Muscle of leg (tissue), 3 donors: ENCODE measurements at regions not wholly inside any gene's neighbourhood (a gene's known extent, or its start where the extent isn't known, plus 50 kb on each side); places are given as distances from the start of the nearest gene placed in this dataset.

Source experiments
- DNase-seq: peaks from one replicate; pipeline ENCODE4 v3.0.0; 2013
- H3K27ac ChIP-seq: one replicate; pipeline ENCODE4 v1.5.1; 2013; ENCODE audit warnings: mild to moderate bottlenecking, low read length, control low read depth
- H3K27me3 ChIP-seq: one replicate; pipeline ENCODE4 v1.6.1; 2013; ENCODE audit warnings: low read length; ENCODE audit not compliant: control insufficient read depth, insufficient read depth
- H3K36me3 ChIP-seq: one replicate; pipeline ENCODE4 v1.6.1; 2013; ENCODE audit warnings: low read length; ENCODE audit not compliant: control insufficient read depth, insufficient read depth
- H3K4me1 ChIP-seq: one replicate; pipeline ENCODE4 v1.6.1; 2013; ENCODE audit warnings: low read length; ENCODE audit not compliant: control insufficient read depth, insufficient read depth
- H3K4me3 ChIP-seq: one replicate; pipeline ENCODE4 v1.5.1; 2013; ENCODE audit warnings: low read length, control low read depth
- H3K9me3 ChIP-seq: replicated peaks from 2 replicates; pipeline ENCODE4 v1.6.1; 2013; ENCODE audit warnings: low read depth, low read length; ENCODE audit not compliant: control insufficient read depth
- WGBS: methylation state at CpG from one replicate; pipeline ENCODE4 v1.1.5; 2013; ENCODE audit warnings: missing lambda C conversion rate; ENCODE audit not compliant: insufficient coverage; 5-methylcytosine and 5-hydroxymethylcytosine counted together

- DNase-seq = peak; percentile 63
- Histone ChIP-seq H3K4me3 (no peak overlapping the region), H3K27ac (no peak overlapping the region), H3K9me3 (no peaks in the 10 kb centered on the region), H3K4me1 (no peaks in the 10 kb centered on the region), H3K27me3 (no peaks in the 10 kb centered on the region), H3K36me3 (no peaks in the 10 kb centered on the region)
- WGBS = no CpG with 5 or more reads among the region's 3 CpGs
Observed at GRCh38 chr11:39860931-39861330, 1598.5 kb downstream of the LRRC4C start.

- WGBS = no CpG with 5 or more reads among the region's 2 CpGs
- Histone ChIP-seq H3K4me3 (no peak overlapping the region), H3K27me3 (no peaks in the 10 kb centered on the region), H3K9me3 (peaks cover 16% of the 10 kb centered on the region), H3K36me3 (no peaks in the 10 kb centered on the region), H3K4me1 (no peaks in the 10 kb centered on the region), H3K27ac (no peak overlapping the region)
- peak; percentile 7 for DNase-seq
Observed at GRCh38 chr11:39817241-39817640, 1642.2 kb downstream of the LRRC4C start.

- Histone ChIP-seq H3K27me3 (no peaks in the 10 kb centered on the region), H3K4me1 (no peaks in the 10 kb centered on the region), H3K36me3 (no peaks in the 10 kb centered on the region), H3K9me3 (peaks cover 17% of the 10 kb centered on the region), H3K4me3 (no peak overlapping the region), H3K27ac (no peak overlapping the region)
- DNase-seq = no peak
- WGBS = 77% methylated on average over 2 of the region's 4 CpGs
Observed at GRCh38 chr11:39810358-39810757, 1649.1 kb downstream of the LRRC4C start.

- Histone ChIP-seq H3K27ac (no peak overlapping the region), H3K9me3 (peaks cover 16% of the 10 kb centered on the region), H3K27me3 (no peaks in the 10 kb centered on the region), H3K4me3 (no peak overlapping the region), H3K36me3 (no peaks in the 10 kb centered on the region), H3K4me1 (no peaks in the 10 kb centered on the region)
- DNase-seq = no peak
- WGBS = no CpG with 5 or more reads among the region's 1 CpG
Observed at GRCh38 chr11:39809833-39810232, 1649.6 kb downstream of the LRRC4C start.

GRCh38 chr11:39807904-39808303 lies 1651.5 kb downstream of the LRRC4C start:
- Histone ChIP-seq H3K4me1 (no peaks in the 10 kb centered on the region), H3K36me3 (no peaks in the 10 kb centered on the region), H3K9me3 (peaks cover 16% of the 10 kb centered on the region), H3K27me3 (no peaks in the 10 kb centered on the region), H3K27ac (no peak overlapping the region), H3K4me3 (no peak overlapping the region)
- no peak for DNase-seq
- 62% methylated on average over 1 of the region's 1 CpG for WGBS

- Histone ChIP-seq H3K9me3 (peaks cover 16% of the 10 kb centered on the region), H3K36me3 (no peaks in the 10 kb centered on the region), H3K4me3 (no peak overlapping the region), H3K27ac (no peak overlapping the region), H3K4me1 (no peaks in the 10 kb centered on the region), H3K27me3 (no peaks in the 10 kb centered on the region)
- no peak for DNase-seq
- no CpG with 5 or more reads among the region's 1 CpG for WGBS
Observed at GRCh38 chr11:39806652-39807051, 1652.8 kb downstream of the LRRC4C start.

- no peak overlapping the region for H3K27ac ChIP-seq
- no peaks in the 10 kb centered on the region for H3K27me3 ChIP-seq
- H3K4me3 ChIP-seq = no peak overlapping the region
- H3K4me1 ChIP-seq = no peaks in the 10 kb centered on the region
- DNase-seq = no peak
- peaks cover 7% of the 10 kb centered on the region for H3K9me3 ChIP-seq
- H3K36me3 ChIP-seq = no peaks in the 10 kb centered on the region
Observed at GRCh38 chr11:39804271-39804670, 1655.2 kb downstream of the LRRC4C start.

GRCh38 chr11:39786682-39787081 lies 1672.8 kb downstream of the LRRC4C start:
- no peak overlapping the region for H3K4me3 ChIP-seq
- no peaks in the 10 kb centered on the region for H3K36me3 ChIP-seq
- no peaks in the 10 kb centered on the region for H3K4me1 ChIP-seq
- no peak for DNase-seq
- WGBS = 100% methylated on average over 5 of the region's 8 CpGs
- peaks cover 2% of the 10 kb centered on the region for H3K9me3 ChIP-seq
- no peak overlapping the region for H3K27ac ChIP-seq
- no peaks in the 10 kb centered on the region for H3K27me3 ChIP-seq

GRCh38 chr11:39786281-39786680 lies 1673.2 kb downstream of the LRRC4C start:
- H3K27me3 ChIP-seq = no peaks in the 10 kb centered on the region
- WGBS = 88% methylated on average over 8 of the region's 9 CpGs
- H3K9me3 ChIP-seq = peaks cover 2% of the 10 kb centered on the region

GRCh38 chr11:39784873-39785272 lies 1674.6 kb downstream of the LRRC4C start:
- no peaks in the 10 kb centered on the region for H3K27me3 ChIP-seq
- WGBS = 94% methylated on average over 5 of the region's 5 CpGs
- peaks cover 2% of the 10 kb centered on the region for H3K9me3 ChIP-seq
- no peak overlapping the region for H3K27ac ChIP-seq
- H3K4me3 ChIP-seq = no peak overlapping the region
- H3K36me3 ChIP-seq = no peaks in the 10 kb centered on the region
- H3K4me1 ChIP-seq = no peaks in the 10 kb centered on the region
- DNase-seq = no peak

More at GRCh38 chr11:39786281-39786680, 1673.2 kb downstream of the LRRC4C start:
- no peak overlapping the region for H3K4me3 ChIP-seq
- no peaks in the 10 kb centered on the region for H3K36me3 ChIP-seq
- DNase-seq = no peak
- H3K4me1 ChIP-seq = no peaks in the 10 kb centered on the region
- no peak overlapping the region for H3K27ac ChIP-seq

- Histone ChIP-seq H3K27me3 (no peaks in the 10 kb centered on the region), H3K4me1 (no peaks in the 10 kb centered on the region), H3K9me3 (no peaks in the 10 kb centered on the region), H3K36me3 (no peaks in the 10 kb centered on the region), H3K27ac (no peak overlapping the region), H3K4me3 (no peak overlapping the region)
- 63% methylated on average over 3 of the region's 3 CpGs for WGBS
- no peak for DNase-seq
Observed at GRCh38 chr11:39780131-39780530, 1679.3 kb downstream of the LRRC4C start.
